HG03175 (cell line): ENCODE measurements at regions not wholly inside any gene's neighbourhood (a gene's known extent, or its start where the extent isn't known, plus 50 kb on each side); places are given as distances from the start of the nearest gene placed in this dataset.
"Not testable (repeated sequence)": the region's sequence is repeated elsewhere in the genome, so short reads cannot be mapped to it uniquely, and the experiment has no call there.

Experiments used
- ATAC-seq: cut with Tn5 transposase; IDR thresholded peaks from one replicate; pipeline ENCODE4 v1.9.1; 2021; ENCODE audit warnings: mild to moderate bottlenecking, moderate library complexity; ENCODE audit not compliant: unreplicated experiment

- ATAC-seq, result not testable (repeated sequence)
Measured at GRCh38 chr1:234785471-234785919, 175.5 kb upstream of the IRF2BP2 start.

GRCh38 chr1:234784108-234784507 lies 174.1 kb upstream of the IRF2BP2 start:
- not testable (repeated sequence) for ATAC-seq

- no peak for ATAC-seq
Measured at GRCh38 chr1:234782791-234783190, 172.8 kb upstream of the IRF2BP2 start.

GRCh38 chr1:234782105-234782751 lies 172.2 kb upstream of the IRF2BP2 start:
- ATAC-seq, result no peak

GRCh38 chr1:234781241-234782065 lies 171.5 kb upstream of the IRF2BP2 start:
- ATAC-seq, result no peak

- ATAC-seq, result no peak
Measured at GRCh38 chr1:234780531-234781162, 170.7 kb upstream of the IRF2BP2 start.

GRCh38 chr1:234780112-234780511 lies 170.1 kb upstream of the IRF2BP2 start:
- no peak for ATAC-seq

GRCh38 chr1:234779600-234779999 lies 169.6 kb upstream of the IRF2BP2 start:
- not testable (repeated sequence) for ATAC-seq

GRCh38 chr1:234779160-234779538 lies 169.2 kb upstream of the IRF2BP2 start:
- ATAC-seq, result no peak

- ATAC-seq, result no peak
Measured at GRCh38 chr1:234778221-234779159, 168.5 kb upstream of the IRF2BP2 start.

- ATAC-seq, result no peak
Measured at GRCh38 chr1:234777856-234778220, 167.9 kb upstream of the IRF2BP2 start.

GRCh38 chr1:234776876-234777855 lies 167.2 kb upstream of the IRF2BP2 start:
- ATAC-seq, result no peak

GRCh38 chr1:234776256-234776875 lies 166.4 kb upstream of the IRF2BP2 start:
- no peak for ATAC-seq

- ATAC-seq, result no peak
Measured at GRCh38 chr1:234775477-234776246, 165.7 kb upstream of the IRF2BP2 start.

- no peak for ATAC-seq
Measured at GRCh38 chr1:234774971-234775370, 165.0 kb upstream of the IRF2BP2 start.

- ATAC-seq, result no peak
Measured at GRCh38 chr1:234773936-234774677, 164.1 kb upstream of the IRF2BP2 start.

- peak; percentile 88 for ATAC-seq
Measured at GRCh38 chr1:234772345-234773147, 162.6 kb upstream of the IRF2BP2 start.
